ENCODE measurements at regions not wholly inside any gene's neighbourhood (a gene's known extent, or its start where the extent isn't known, plus 50 kb on each side); places are given as distances from the start of the nearest gene placed in this dataset.
"Not testable (repeated sequence)": the region's sequence is repeated elsewhere in the genome, so short reads cannot be mapped to it uniquely, and the experiment has no call there.

- not testable (repeated sequence) for DNase-seq
These were observed 58.2 kb upstream of the FAN1 start for GRCh38 chr15:30845536-30845935.

All from DMS79 (cell line).